GM12892 (cell line): ENCODE measurements at regions not wholly inside any gene's neighbourhood (a gene's known extent, or its start where the extent isn't known, plus 50 kb on each side); places are given as distances from the start of the nearest gene placed in this dataset.

Experiments used
- POLR2A ChIP-seq: IDR thresholded peaks from 2 replicates; pipeline ENCODE4 v1.6.1; 2011; ENCODE audit warnings: low read depth, low read length, control low read depth
- TAF1 ChIP-seq: IDR thresholded peaks from 2 replicates; pipeline ENCODE4 v1.6.1; 2011; ENCODE audit warnings: low read depth, mild to moderate bottlenecking, control low read depth, low read length, borderline replicate concordance

GRCh38 chr12:110983811-110984210, 63.4 kb upstream of the MYL2 start:
- TF ChIP-seq POLR2A (no peak), TAF1 (no peak)
